H1 (cell line): ENCODE measurements at regions not wholly inside any gene's neighbourhood (a gene's known extent, or its start where the extent isn't known, plus 50 kb on each side); places are given as distances from the start of the nearest gene placed in this dataset.

ENCODE experiments used
- POU5F1 ChIP-seq: IDR thresholded peaks from 2 replicates; pipeline ENCODE4 v1.6.1; 2011; ENCODE audit warnings: low read depth, mild to moderate bottlenecking, low read length, moderate library complexity

DNA sequence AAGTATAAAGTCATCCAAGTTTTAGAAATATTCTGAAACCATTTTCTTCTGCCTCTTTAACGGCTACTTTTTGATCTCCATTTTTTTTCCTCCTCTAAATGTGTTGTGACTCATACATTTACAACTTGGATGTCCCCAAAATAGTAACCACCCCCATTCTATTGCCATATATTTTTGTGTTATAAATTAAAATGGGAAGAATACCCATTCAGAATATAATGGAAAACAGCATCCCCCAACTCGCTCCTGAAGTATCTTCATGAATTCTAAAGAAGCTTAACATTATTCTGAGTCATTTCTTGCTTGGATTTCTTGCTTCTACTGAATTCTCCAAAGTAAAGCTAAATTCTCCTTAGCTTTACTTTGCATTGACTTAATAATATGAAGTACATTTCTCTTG, 92.0 kb upstream of the PTPN13 start (continued):
- no peak for TF ChIP-seq POU5F1
